ENCODE measurements at regions not wholly inside any gene's neighbourhood (a gene's known extent, or its start where the extent isn't known, plus 50 kb on each side); places are given as distances from the start of the nearest gene placed in this dataset.

DNA sequence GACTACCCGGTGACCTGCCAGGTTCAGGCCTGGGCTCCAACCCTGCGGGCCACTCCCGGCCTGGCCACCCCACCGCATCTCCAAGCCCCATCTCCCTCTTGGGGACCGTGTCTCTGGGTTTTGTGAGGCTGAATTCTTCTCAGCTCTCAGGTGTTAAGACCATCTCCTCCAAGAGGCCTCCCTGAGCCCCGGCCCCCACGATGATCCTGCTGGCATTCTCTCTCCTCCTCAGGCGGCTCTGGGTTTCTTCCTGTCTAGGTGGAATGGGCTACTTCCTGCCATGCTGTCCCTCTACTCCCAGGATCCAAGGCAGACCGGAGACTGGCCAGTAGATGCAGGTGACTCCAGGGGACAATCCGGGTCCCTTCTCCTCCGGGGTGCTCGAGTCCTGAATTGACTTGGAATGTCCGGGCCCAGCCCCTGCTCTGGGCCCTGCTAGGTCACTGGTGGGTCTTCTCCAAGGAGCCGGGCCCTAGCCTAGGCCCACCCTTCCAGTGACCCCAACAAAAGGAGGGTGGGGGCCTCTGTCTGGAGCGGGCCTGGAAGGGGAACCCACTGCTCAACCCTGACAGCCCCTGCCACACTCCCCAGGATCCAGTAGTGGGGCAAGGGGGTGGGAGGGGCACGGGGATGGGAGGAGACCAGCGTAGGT, 219.8 kb downstream of the C9orf50 start:
- no peak for TF ChIP-seq POLR2AphosphoS5 (IDR thresholded peaks at IDR 0.05; ENCODE audit: borderline replicate concordance, low read depth, low read length)
- TF ChIP-seq EZH2 (IDR thresholded peaks at IDR 0.05): no peak
